HK-2 (cell line): ENCODE measurements at regions not wholly inside any gene's neighbourhood (a gene's known extent, or its start where the extent isn't known, plus 50 kb on each side); places are given as distances from the start of the nearest gene placed in this dataset.

ENCODE experiments used
- DNase-seq: peaks from one replicate; pipeline ENCODE4 v3.0.0-alpha.2; 2018; ENCODE audit not compliant: unreplicated experiment

- no peak for DNase-seq
These were observed 143.0 kb upstream of the ZFHX3 start for GRCh38 chr16:73190688-73191659.

GRCh38 chr16:73190256-73190655 lies 142.3 kb upstream of the ZFHX3 start:
- DNase-seq: no peak

GRCh38 chr16:73189136-73189535 lies 141.2 kb upstream of the ZFHX3 start:
- DNase-seq: no peak

- no peak for DNase-seq
These were observed 139.0 kb upstream of the ZFHX3 start for GRCh38 chr16:73186752-73187601.

GRCh38 chr16:73185737-73186136 lies 137.8 kb upstream of the ZFHX3 start:
- no peak for DNase-seq

GRCh38 chr16:73183611-73184092 lies 135.7 kb upstream of the ZFHX3 start:
- DNase-seq: no peak

GRCh38 chr16:73179705-73180331 lies 131.9 kb upstream of the ZFHX3 start:
- DNase-seq: no peak

GRCh38 chr16:73177729-73178295 lies 129.9 kb upstream of the ZFHX3 start:
- no peak for DNase-seq

- DNase-seq: no peak
These were observed 128.7 kb upstream of the ZFHX3 start for GRCh38 chr16:73176577-73177013.

- no peak for DNase-seq
These were observed 125.2 kb upstream of the ZFHX3 start for GRCh38 chr16:73172973-73173709.

- no peak for DNase-seq
These were observed 124.5 kb upstream of the ZFHX3 start for GRCh38 chr16:73172241-73172972.

- DNase-seq: no peak
These were observed 123.9 kb upstream of the ZFHX3 start for GRCh38 chr16:73171901-73172240.

GRCh38 chr16:73171380-73171779 lies 123.5 kb upstream of the ZFHX3 start:
- DNase-seq: no peak

GRCh38 chr16:73170612-73171038 lies 122.7 kb upstream of the ZFHX3 start:
- no peak for DNase-seq

GRCh38 chr16:73166947-73167550 lies 119.1 kb upstream of the ZFHX3 start:
- DNase-seq: no peak

GRCh38 chr16:73166441-73166851 lies 118.5 kb upstream of the ZFHX3 start:
- DNase-seq: no peak

- no peak for DNase-seq
These were observed 115.4 kb upstream of the ZFHX3 start for GRCh38 chr16:73163238-73163815.

- no peak for DNase-seq
These were observed 114.0 kb upstream of the ZFHX3 start for GRCh38 chr16:73161977-73162376.

GRCh38 chr16:73159296-73159695 lies 111.4 kb upstream of the ZFHX3 start:
- no peak for DNase-seq
